GM23338 (cell line): ENCODE measurements at regions not wholly inside any gene's neighbourhood (a gene's known extent, or its start where the extent isn't known, plus 50 kb on each side); places are given as distances from the start of the nearest gene placed in this dataset.

Experiments
- ATAC-seq: fragments of 200-7000 bp; cut with Tn5 transposase; 3 replicates; pipeline ENCODE4 v1.9.1; 2020
- DNase-seq: peaks from one replicate; pipeline ENCODE4 v3.0.0-alpha.2; 2015; ENCODE audit warnings: low spot score
- H2AFZ ChIP-seq: fragments of 200-600 bp; sonication (generic); 2 replicates; pipeline ENCODE4 v1.8.0; 2016; ENCODE audit warnings: antibody characterized with exemption, mild to moderate bottlenecking, moderate library complexity
- H3F3A ChIP-seq: fragments of 200-600 bp; sonication (generic); replicated peaks from 2 replicates; pipeline ENCODE4 v1.8.0; 2017; ENCODE audit warnings: antibody characterized with exemption, mixed run types, low read depth
- H3K27ac ChIP-seq: fragments of 200-600 bp; sonication (generic); 2 replicates; pipeline ENCODE4 v1.6.1; 2016; ENCODE audit warnings: low read depth
- H3K27me3 ChIP-seq: fragments of 200-600 bp; sonication (generic); 2 replicates; pipeline ENCODE4 v1.8.0; 2016; ENCODE audit warnings: mild to moderate bottlenecking, mixed run types, moderate library complexity; ENCODE audit not compliant: insufficient read depth
- H3K36me3 ChIP-seq: fragments of 200-600 bp; sonication (generic); 2 replicates; pipeline ENCODE4 v1.8.0; 2016; ENCODE audit warnings: mild to moderate bottlenecking; ENCODE audit not compliant: insufficient read depth
- H3K4me1 ChIP-seq: fragments of 200-600 bp; sonication (generic); 2 replicates; pipeline ENCODE4 v1.8.0; 2016; ENCODE audit warnings: mild to moderate bottlenecking, moderate library complexity; ENCODE audit not compliant: insufficient read depth
- H3K4me2 ChIP-seq: fragments of 200-600 bp; sonication (generic); 2 replicates; pipeline ENCODE4 v1.7.1; 2017; ENCODE audit warnings: mixed run types
- H3K4me3 ChIP-seq: fragments of 200-600 bp; sonication (generic); 2 replicates; pipeline ENCODE4 v1.6.1; 2016; ENCODE audit warnings: mixed run types
- H3K79me2 ChIP-seq: fragments of 200-600 bp; sonication (generic); replicated peaks from 2 replicates; pipeline ENCODE4 v1.8.0; 2017; ENCODE audit warnings: mild to moderate bottlenecking; ENCODE audit not compliant: insufficient read depth
- H3K9me2 ChIP-seq: fragments of 200-600 bp; sonication (generic); 2 replicates; pipeline ENCODE4 v1.8.0; 2017; ENCODE audit not compliant: insufficient read depth
- H4K20me1 ChIP-seq: fragments of 200-600 bp; sonication (generic); replicated peaks from 2 replicates; pipeline ENCODE4 v1.8.0; 2017; ENCODE audit warnings: mild to moderate bottlenecking; ENCODE audit not compliant: insufficient read depth
- H3K27ac Mint-ChIP-seq: 2 replicates; pipeline ENCODE4 v1.8.0; 2020; ENCODE audit warnings: inconsistent platforms, mild to moderate bottlenecking, moderate library complexity, mixed read lengths
- H3K27me3 Mint-ChIP-seq: 3 replicates; pipeline ENCODE4 v1.8.0; 2022; ENCODE audit warnings: low read depth, mild to moderate bottlenecking, moderate library complexity, mixed read lengths, inconsistent platforms; ENCODE audit not compliant: insufficient read depth, poor library complexity
- H3K36me3 Mint-ChIP-seq: 3 replicates; pipeline ENCODE4 v1.8.0; 2021; ENCODE audit warnings: low read depth, mild to moderate bottlenecking, inconsistent platforms, moderate library complexity, mixed read lengths
- H3K4me1 Mint-ChIP-seq: 3 replicates; pipeline ENCODE4 v1.8.0; 2020; ENCODE audit warnings: mild to moderate bottlenecking, inconsistent platforms, mixed read lengths
- H3K4me3 Mint-ChIP-seq: 3 replicates; pipeline ENCODE4 v1.8.0; 2021; ENCODE audit warnings: moderate library complexity, mild to moderate bottlenecking, inconsistent platforms, mixed read lengths
- H3K9me3 Mint-ChIP-seq: 3 replicates; pipeline ENCODE4 v1.8.0; 2020; ENCODE audit warnings: moderate library complexity, mild to moderate bottlenecking, inconsistent platforms, mixed read lengths
- CTCF ChIP-seq, 2 experiments: fragments of 200-600 bp in 1 of 2; sonication (generic) in 1 of 2; conservative IDR thresholded peaks; 2 replicates each; pipeline versions ENCODE4 v1.5.1 to v1.6.1; 2016 to 2017; ENCODE audit warnings: antibody characterized with exemption in 2 of 2, low read depth in 2 of 2, mild to moderate bottlenecking in 2 of 2, moderate library complexity in 1 of 2
- ETS1 ChIP-seq: IDR thresholded peaks from 2 replicates; pipeline ENCODE4 v1.6.1; 2016; ENCODE audit warnings: antibody characterized with exemption
- EZH2 ChIP-seq: fragments of 200-600 bp; sonication (generic); IDR thresholded peaks from one replicate; pipeline ENCODE4 v1.8.0; 2017; ENCODE audit warnings: antibody characterized with exemption, mild to moderate bottlenecking, low read depth; ENCODE audit not compliant: unreplicated experiment
- JUNB ChIP-seq: IDR thresholded peaks from one replicate; pipeline ENCODE4 v1.6.1; 2016; ENCODE audit warnings: antibody characterized with exemption; ENCODE audit not compliant: unreplicated experiment
- NANOG ChIP-seq: IDR thresholded peaks from 2 replicates; pipeline ENCODE4 v1.6.1; 2016; ENCODE audit warnings: antibody characterized with exemption, borderline replicate concordance
- POLR2AphosphoS5 ChIP-seq: IDR thresholded peaks from 2 replicates; pipeline ENCODE4 v1.6.1; 2016; ENCODE audit warnings: antibody characterized with exemption, low read depth
- REST ChIP-seq: IDR thresholded peaks from one replicate; pipeline ENCODE4 v1.6.1; 2018; ENCODE audit warnings: antibody characterized with exemption; ENCODE audit not compliant: unreplicated experiment
- STAT1 ChIP-seq: IDR thresholded peaks from one replicate; pipeline ENCODE4 v1.6.1; 2016; ENCODE audit warnings: antibody characterized with exemption; ENCODE audit not compliant: unreplicated experiment
- ZNF114 ChIP-seq: fragments of 250-450 bp; sonication (Bioruptor Pico); IDR thresholded peaks from 2 replicates; pipeline ENCODE4 v1.5.0; 2020; ENCODE audit warnings: mild to moderate bottlenecking, moderate library complexity
- ZNF331 ChIP-seq: fragments of 250-450 bp; sonication (Bioruptor Pico); IDR thresholded peaks from 2 replicates; pipeline ENCODE4 v1.5.0; 2020; ENCODE audit warnings: low read depth, mild to moderate bottlenecking, moderate library complexity
- ZNF462 ChIP-seq: fragments of 250-450 bp; sonication (Bioruptor Pico); IDR thresholded peaks from 2 replicates; pipeline ENCODE4 v1.5.0; 2020; ENCODE audit warnings: mild to moderate bottlenecking, moderate library complexity

GRCh38 chr1:4105300-4105880 is 205.3 kb upstream of the C1orf174 start:
- no peaks in the 10 kb centered on the region for H3K4me1 ChIP-seq
- DNase-seq (no peak), ATAC-seq (no peak)
- H3F3A ChIP-seq = no peaks in the 10 kb centered on the region
- no peak overlapping the region for H3K4me2 ChIP-seq
- no peaks in the 10 kb centered on the region for H3K9me2 ChIP-seq
- no peak overlapping the region for H3K27ac Mint-ChIP-seq
- H3K27ac ChIP-seq = no peak overlapping the region
- no peaks in the 10 kb centered on the region for H3K27me3 ChIP-seq
- H3K27me3 Mint-ChIP-seq = peaks cover 7% of the 10 kb centered on the region
- H4K20me1 ChIP-seq = no peaks in the 10 kb centered on the region
- H3K4me3 ChIP-seq = no peak overlapping the region
- no peak overlapping the region for H2AFZ ChIP-seq
- 0 out of 3 replicates have a peak, but pooled peaks cover 3% of the 10 kb centered on the region for H3K4me1 Mint-ChIP-seq
- H3K36me3 Mint-ChIP-seq = peaks cover 10% of the 10 kb centered on the region
- TF ChIP-seq JUNB = no peak
- TF ChIP-seq POLR2AphosphoS5 = no peak
- TF ChIP-seq CTCF (conservative IDR thresholded peaks at IDR 0.05; ENCODE audit: low read depth in 2 of 2) = no peak
- TF ChIP-seq EZH2 = no peak
- TF ChIP-seq STAT1 = no peak
- no peak for TF ChIP-seq NANOG
- no peak for TF ChIP-seq ZNF462
- no peak for TF ChIP-seq REST
- no peak for TF ChIP-seq ZNF331 (CRISPR knock-in tag)
- TF ChIP-seq ZNF114 (CRISPR knock-in tag) = no peak
- no peak for TF ChIP-seq ETS1
- no peaks in the 10 kb centered on the region for H3K36me3 ChIP-seq
- H3K9me3 Mint-ChIP-seq = peaks cover 54% of the 10 kb centered on the region
- no peaks in the 10 kb centered on the region for H3K79me2 ChIP-seq
- H3K4me3 Mint-ChIP-seq = no peak overlapping the region
